ENCODE measurements at regions not wholly inside any gene's neighbourhood (a gene's known extent, or its start where the extent isn't known, plus 50 kb on each side); places are given as distances from the start of the nearest gene placed in this dataset.

GRCh38 chr15:36356978-36357601 is 222.3 kb upstream of the CDIN1 start:
- TF ChIP-seq POLR2AphosphoS5 (IDR thresholded peaks at IDR 0.05; ENCODE audit: low read depth, low read length) (no peak), FOXP2 (optimal IDR thresholded peaks at IDR 0.05; ENCODE audit: borderline replicate concordance, extremely low read depth, extremely low read length, insufficient read depth) (no peak), SIN3A (IDR thresholded peaks at IDR 0.05; ENCODE audit: borderline replicate concordance, insufficient read depth, low read length) (no peak), REST (IDR thresholded peaks at IDR 0.05; ENCODE audit: insufficient read depth in 1 of 2, low read depth in 2 of 2, low read length in 2 of 2) (no peak)

- no peak for TF ChIP-seq SIN3A (IDR thresholded peaks at IDR 0.05; ENCODE audit: borderline replicate concordance, insufficient read depth, low read length)
- TF ChIP-seq FOXP2 (optimal IDR thresholded peaks at IDR 0.05; ENCODE audit: borderline replicate concordance, extremely low read depth, extremely low read length, insufficient read depth) = no peak
- no peak for TF ChIP-seq TAF1 (IDR thresholded peaks at IDR 0.05; ENCODE audit: borderline replicate concordance, insufficient read depth, low read length)
- no peak for TF ChIP-seq REST (IDR thresholded peaks at IDR 0.05; ENCODE audit: insufficient read depth in 1 of 2, low read depth in 2 of 2, low read length in 2 of 2)
These were observed 221.3 kb upstream of the CDIN1 start for GRCh38 chr15:36358094-36358493.

GRCh38 chr15:36358523-36358922 is 220.9 kb upstream of the CDIN1 start:
- TF ChIP-seq SIN3A (IDR thresholded peaks at IDR 0.05; ENCODE audit: borderline replicate concordance, insufficient read depth, low read length) (no peak), POLR2AphosphoS5 (IDR thresholded peaks at IDR 0.05; ENCODE audit: low read depth, low read length) (no peak), FOXP2 (optimal IDR thresholded peaks at IDR 0.05; ENCODE audit: borderline replicate concordance, extremely low read depth, extremely low read length, insufficient read depth) (no peak), REST (IDR thresholded peaks at IDR 0.05; ENCODE audit: insufficient read depth in 1 of 2, low read depth in 2 of 2, low read length in 2 of 2) (no peak), TAF1 (IDR thresholded peaks at IDR 0.05; ENCODE audit: borderline replicate concordance, insufficient read depth, low read length) (no peak)

GRCh38 chr15:36359286-36359685 is 220.1 kb upstream of the CDIN1 start:
- no peak for TF ChIP-seq REST (IDR thresholded peaks at IDR 0.05; ENCODE audit: insufficient read depth in 1 of 2, low read depth in 2 of 2, low read length in 2 of 2)
- no peak for TF ChIP-seq FOXP2 (optimal IDR thresholded peaks at IDR 0.05; ENCODE audit: borderline replicate concordance, extremely low read depth, extremely low read length, insufficient read depth)
- no peak for TF ChIP-seq TAF1 (IDR thresholded peaks at IDR 0.05; ENCODE audit: borderline replicate concordance, insufficient read depth, low read length)
- TF ChIP-seq POLR2AphosphoS5 (IDR thresholded peaks at IDR 0.05; ENCODE audit: low read depth, low read length) = no peak
- TF ChIP-seq SIN3A (IDR thresholded peaks at IDR 0.05; ENCODE audit: borderline replicate concordance, insufficient read depth, low read length) = no peak
